B cell (primary cell): ENCODE measurements at regions not wholly inside any gene's neighbourhood (a gene's known extent, or its start where the extent isn't known, plus 50 kb on each side); places are given as distances from the start of the nearest gene placed in this dataset.

ENCODE experiments used
- CTCF ChIP-seq: fragments of 200-600 bp; IDR thresholded peaks from one replicate; pipeline ENCODE4 v1.8.0; 2022; ENCODE audit warnings: antibody characterized with exemption, mild to moderate bottlenecking
- EZH2 ChIP-seq: IDR thresholded peaks from 2 replicates; pipeline ENCODE4 v1.6.1; 2012; ENCODE audit warnings: borderline replicate concordance, low read depth, mild to moderate bottlenecking, moderate library complexity, low read length; ENCODE audit not compliant: insufficient read depth, poor library complexity, severe bottlenecking

GRCh38 chr14:37709419-37710195 is 114.2 kb downstream of the TTC6 start:
- no peak for TF ChIP-seq CTCF
- no peak for TF ChIP-seq EZH2
